CD14-positive monocyte (primary cell): ENCODE measurements at regions not wholly inside any gene's neighbourhood (a gene's known extent, or its start where the extent isn't known, plus 50 kb on each side); places are given as distances from the start of the nearest gene placed in this dataset.

Experiments used
- DNase-seq, 3 donors: peaks; one replicate each; pipeline ENCODE4 v3.0.0-alpha.2; 2011 to 2022
- H2AFZ ChIP-seq: 2 replicates; pipeline ENCODE4 v1.6.0; 2012; ENCODE audit warnings: mild to moderate bottlenecking, low read depth, low read length, inconsistent platforms; ENCODE audit not compliant: insufficient read depth, poor library complexity, severe bottlenecking
- H3K27ac ChIP-seq, 2 donors: 1 replicate in 1 of 2; 2 replicates in 1 of 2; pipeline ENCODE4 v1.5.1; 2012 to 2013; ENCODE audit warnings: low read length in 2 of 2, control low read depth in 1 of 2, inconsistent platforms in 1 of 2, low read depth in 1 of 2, mild to moderate bottlenecking in 1 of 2
- H3K27me3 ChIP-seq, 2 donors: one replicate each; pipeline versions ENCODE4 v1.6.0 to v1.6.1; 2011 to 2013; ENCODE audit warnings: low read length in 2 of 2; ENCODE audit not compliant: control insufficient read depth in 2 of 2, insufficient read depth in 2 of 2
- H3K36me3 ChIP-seq, 2 donors: replicated peaks in 1 of 2; 1 replicate in 1 of 2; 2 replicates in 1 of 2; pipeline versions ENCODE4 v1.5.1 to v1.6.1; 2012 to 2013; ENCODE audit warnings: low read length in 2 of 2, control low read depth in 1 of 2, inconsistent platforms in 1 of 2, mild to moderate bottlenecking in 1 of 2; ENCODE audit not compliant: insufficient read depth in 2 of 2, control insufficient read depth in 1 of 2
- H3K4me1 ChIP-seq, 2 donors: 1 replicate in 1 of 2; 2 replicates in 1 of 2; pipeline versions ENCODE4 v1.5.1 to v1.6.1; 2012 to 2013; ENCODE audit warnings: low read length in 2 of 2, control low read depth in 1 of 2, inconsistent platforms in 1 of 2, mild to moderate bottlenecking in 1 of 2, moderate library complexity in 1 of 2; ENCODE audit not compliant: insufficient read depth in 2 of 2, control insufficient read depth in 1 of 2
- H3K4me2 ChIP-seq: replicated peaks from 2 replicates; pipeline ENCODE3; 2012; ENCODE audit warnings: low read length, moderate library complexity, mild to moderate bottlenecking; ENCODE audit not compliant: poor library complexity, severe bottlenecking; ENCODE audit errors: extremely low read depth
- H3K4me3 ChIP-seq, 3 experiments: fragments of 200-600 bp in 1 of 3; sonication (generic) in 1 of 3; replicated peaks in 1 of 3; 1 replicate in 2 of 3; 2 replicates in 1 of 3; pipeline ENCODE4 v1.5.1; 2011 to 2013; ENCODE audit warnings: low read length in 3 of 3, mild to moderate bottlenecking in 3 of 3, control low read depth in 2 of 3, low read depth in 2 of 3, inconsistent platforms in 1 of 3, moderate library complexity in 1 of 3
- H3K79me2 ChIP-seq: 2 replicates; pipeline ENCODE4 v1.6.0; 2012; ENCODE audit warnings: mild to moderate bottlenecking, control low read depth, inconsistent platforms, low read length, moderate library complexity; ENCODE audit not compliant: insufficient read depth
- H3K9ac ChIP-seq: 2 replicates; pipeline ENCODE4 v1.6.0; 2017; ENCODE audit warnings: low read length, mild to moderate bottlenecking; ENCODE audit not compliant: insufficient read depth, poor library complexity, severe bottlenecking
- H3K9me3 ChIP-seq, 2 donors: replicated peaks in 1 of 2; 1 replicate in 1 of 2; 2 replicates in 1 of 2; pipeline versions ENCODE4 v1.5.1 to v1.6.1; 2012 to 2013; ENCODE audit warnings: low read length in 2 of 2, control low read depth in 1 of 2; ENCODE audit not compliant: control insufficient read depth in 1 of 2, insufficient read depth in 1 of 2
- H4K20me1 ChIP-seq: 2 replicates; pipeline ENCODE4 v1.6.0; 2012; ENCODE audit warnings: mild to moderate bottlenecking, low read length, control low read depth, moderate library complexity; ENCODE audit not compliant: insufficient read depth
- H3K27ac Mint-ChIP-seq, 7 donors: one replicate each; pipeline ENCODE4 v1.8.0; 2020; ENCODE audit warnings: mild to moderate bottlenecking in 7 of 7, mixed read lengths in 7 of 7, moderate library complexity in 6 of 7, inconsistent platforms in 2 of 7
- H3K27me3 Mint-ChIP-seq, 3 donors: one replicate each; pipeline ENCODE4 v1.8.0; 2021 to 2022; ENCODE audit warnings: low read depth in 3 of 3, mild to moderate bottlenecking in 3 of 3, mixed read lengths in 3 of 3, moderate library complexity in 3 of 3, inconsistent platforms in 1 of 3
- H3K36me3 Mint-ChIP-seq, 2 donors: one replicate each; pipeline ENCODE4 v1.8.0; 2020; ENCODE audit warnings: mixed read lengths in 2 of 2, inconsistent platforms in 1 of 2, mild to moderate bottlenecking in 1 of 2
- H3K4me1 Mint-ChIP-seq: one replicate; pipeline ENCODE4 v1.8.0; 2020; ENCODE audit warnings: mild to moderate bottlenecking, mixed read lengths
- H3K4me3 Mint-ChIP-seq, 2 donors: one replicate each; pipeline ENCODE4 v1.8.0; 2020; ENCODE audit warnings: mild to moderate bottlenecking in 2 of 2, mixed read lengths in 2 of 2, moderate library complexity in 1 of 2
- H3K9me3 Mint-ChIP-seq, 7 donors: one replicate each; pipeline ENCODE4 v1.8.0; 2020 to 2022; ENCODE audit warnings: mixed read lengths in 7 of 7, mild to moderate bottlenecking in 6 of 7, moderate library complexity in 6 of 7, inconsistent platforms in 2 of 7
- CTCF ChIP-seq: fragments of 200-600 bp; IDR thresholded peaks from one replicate; pipeline ENCODE4 v1.8.0; 2022; ENCODE audit warnings: antibody characterized with exemption, mild to moderate bottlenecking
- WGBS: methylation state at CpG from one replicate; pipeline ENCODE4 v1.1.5; 2013; ENCODE audit warnings: missing lambda C conversion rate; ENCODE audit not compliant: insufficient coverage; 5-methylcytosine and 5-hydroxymethylcytosine counted together
- intact Hi-C, 2 donors: fragments of 100-400 bp; cut with micrococcal nuclease; formaldehyde crosslinking; loops; one replicate each; pipeline versions ENCODE4 v1.15.0 to v1.15.1; 2023

GRCh38 chr4:75371915-75372314 lies 142.3 kb downstream of the RCHY1 start:
- Mint-ChIP-seq H3K4me1 (no peaks in the 10 kb centered on the region), H3K4me3 (no peak overlapping the region), H3K36me3 (no peaks in the 10 kb centered on the region), H3K9me3 (peaks cover 0 to 6% (median 0%) of the 10 kb centered on the region in 7 donors), H3K27me3 (peaks cover 0 to 1% (median 0%) of the 10 kb centered on the region in 3 donors), H3K27ac (no peak overlapping the region)
- Histone ChIP-seq H3K36me3 (no peaks in the 10 kb centered on the region), H3K9me3 (no peaks in the 10 kb centered on the region), H3K4me1 (no peaks in the 10 kb centered on the region), H3K4me3 (no peak overlapping the region), H3K79me2 (no peaks in the 10 kb centered on the region), H2AFZ (no peak overlapping the region), H4K20me1 (no peaks in the 10 kb centered on the region), H3K9ac (no peak overlapping the region), H3K27me3 (no peaks in the 10 kb centered on the region), H3K27ac (no peak overlapping the region), H3K4me2 (no peak overlapping the region)
- TF ChIP-seq CTCF = no peak
- no peak for DNase-seq
- 100% methylated on average over 1 of the region's 2 CpGs for WGBS
- intact Hi-C loops = no loop called here

GRCh38 chr4:75370576-75370975 lies 143.6 kb downstream of the RCHY1 start:
- no CpG with 5 or more reads among the region's 3 CpGs for WGBS
- Mint-ChIP-seq H3K9me3 (peaks cover 0 to 3% (median 0%) of the 10 kb centered on the region in 7 donors), H3K27ac (no peak overlapping the region), H3K4me3 (no peak overlapping the region), H3K36me3 (no peaks in the 10 kb centered on the region), H3K27me3 (peaks cover 0 to 1% (median 0%) of the 10 kb centered on the region in 3 donors), H3K4me1 (no peaks in the 10 kb centered on the region)
- H3K79me2 ChIP-seq = no peaks in the 10 kb centered on the region
- intact Hi-C loops = no loop called here
- H3K4me3 ChIP-seq = no peak overlapping the region
- H3K9ac ChIP-seq = no peak overlapping the region
- H2AFZ ChIP-seq = no peak overlapping the region
- no peaks in the 10 kb centered on the region for H3K36me3 ChIP-seq
- H3K27ac ChIP-seq = no peak overlapping the region
- H3K27me3 ChIP-seq = no peaks in the 10 kb centered on the region
- no peak for TF ChIP-seq CTCF
- no peaks in the 10 kb centered on the region for H3K9me3 ChIP-seq
- H3K4me2 ChIP-seq = no peak overlapping the region
- H3K4me1 ChIP-seq = no peaks in the 10 kb centered on the region
- no peaks in the 10 kb centered on the region for H4K20me1 ChIP-seq
- no peak for DNase-seq
